ENCODE measurements at regions not wholly inside any gene's neighbourhood (a gene's known extent, or its start where the extent isn't known, plus 50 kb on each side); places are given as distances from the start of the nearest gene placed in this dataset.
"Not testable (repeated sequence)": the region's sequence is repeated elsewhere in the genome, so short reads cannot be mapped to it uniquely, and the experiment has no call there.

GRCh38 chr14:52124791-52125684 lies 56.2 kb upstream of the NID2 start:
- DNase-seq (ENCODE audit: low read depth), result no peak

- DNase-seq (ENCODE audit: low read depth), result not testable (repeated sequence)
These were observed 53.3 kb upstream of the NID2 start for GRCh38 chr14:52122163-52122562.

GRCh38 chr14:52121441-52121840 lies 52.6 kb upstream of the NID2 start:
- DNase-seq (ENCODE audit: low read depth), result no peak

GRCh38 chr14:52119030-52119429 lies 50.2 kb upstream of the NID2 start:
- DNase-seq (ENCODE audit: low read depth), result no peak
